ENCODE measurements at regions not wholly inside any gene's neighbourhood (a gene's known extent, or its start where the extent isn't known, plus 50 kb on each side); places are given as distances from the start of the nearest gene placed in this dataset.

DNA sequence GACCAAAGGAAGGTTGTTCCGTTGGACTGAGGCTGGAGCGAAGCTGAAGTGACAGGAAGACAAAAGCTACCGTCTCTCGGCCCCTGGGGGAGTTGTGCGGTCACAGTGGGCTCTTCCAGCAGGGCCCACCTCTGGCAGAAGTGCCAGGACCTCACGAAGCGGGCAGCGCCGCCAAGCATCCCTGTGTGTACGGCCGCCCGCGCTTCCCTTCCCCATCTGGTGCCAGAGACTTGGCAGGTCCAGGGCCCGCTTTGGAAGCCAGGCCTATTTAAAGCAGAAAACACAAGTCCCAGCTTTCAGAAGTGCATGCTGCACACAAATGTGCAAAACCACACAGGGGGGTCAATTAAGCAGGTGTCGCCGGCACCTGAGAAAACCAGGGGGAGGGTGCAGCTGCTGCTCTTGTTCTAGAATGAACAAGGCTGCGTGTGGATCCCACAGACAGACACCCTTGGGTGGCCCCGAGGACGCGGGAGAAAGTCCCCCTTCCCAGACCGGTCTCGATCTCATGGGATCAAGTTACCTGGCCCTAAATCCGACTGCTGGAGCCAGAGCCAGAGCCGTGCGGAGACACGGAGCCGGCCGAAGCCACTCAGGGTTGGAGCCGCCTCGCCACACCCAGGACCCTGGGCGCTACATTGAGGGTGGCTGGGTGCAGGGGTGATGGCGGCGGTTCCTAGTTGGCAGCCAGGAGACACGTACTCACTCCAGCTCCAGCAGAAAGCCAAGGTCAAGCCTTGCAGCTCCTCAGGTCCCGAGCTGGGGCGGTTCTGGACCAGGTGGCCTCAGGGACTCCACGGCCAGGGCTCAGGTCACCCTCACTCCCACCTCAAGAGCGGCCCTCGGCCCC, 51.8 kb upstream of the PPP2R2D start:
- Histone ChIP-seq H3K79me2 (ENCODE audit: control insufficient read depth, insufficient read depth, low read length) (no peaks in the 10 kb centered on the region), H4K20me1 (replicated peaks; ENCODE audit: control insufficient read depth, extremely low read depth, insufficient read depth, low read length) (no peaks in the 10 kb centered on the region), H3K4me3 (replicated peaks in 1 of 3; ENCODE audit: insufficient read depth in 1 of 3, low read depth in 1 of 3, low read length in 3 of 3) (no peak overlapping the region), H3K9me3 (replicated peaks; ENCODE audit: control insufficient read depth, insufficient read depth, low read length) (peaks cover 3% of the 10 kb centered on the region), H2AFZ (ENCODE audit: low read depth, low read length) (no peak overlapping the region), H3K27me3 (ENCODE audit: control insufficient read depth in 2 of 2, insufficient read depth in 2 of 2, low read length in 2 of 2) (no peaks in the 10 kb centered on the region), H3K4me1 (ENCODE audit: control insufficient read depth, extremely low read depth, insufficient read depth, low read length) (no peaks in the 10 kb centered on the region), H3K9me1 (replicated peaks; ENCODE audit: control insufficient read depth, extremely low read depth, insufficient read depth, low read length) (no peaks in the 10 kb centered on the region), H3K4me2 (ENCODE audit: insufficient read depth, low read length) (no peak overlapping the region), H3K27ac (ENCODE audit: insufficient read depth, low read depth, low read length) (no peak overlapping the region), H3K9ac (replicated peaks; ENCODE audit: extremely low read depth, insufficient read depth, low read length) (no peak overlapping the region), H3K36me3 (ENCODE audit: control insufficient read depth in 2 of 2, extremely low read depth in 1 of 2, insufficient read depth in 2 of 2, low read length in 2 of 2) (no peaks in the 10 kb centered on the region)
- no TSS peak for BruUV-seq (replicated peaks)
- DNase-seq (ENCODE audit: low read depth, low spot score) (no peak), FAIRE-seq (no peak)
- dilution Hi-C loops (cut with MboI; ENCODE audit: extremely low pct_ligation_motif_present, low sequenced_read_pairs) (no loop called here), intact Hi-C loops (cut with micrococcal nuclease) (no loop called here)
- ChIA-PET POLR2A (no interaction called here), CTCF (no interaction called here)
- TF ChIP-seq FOS (IDR thresholded peaks at IDR 0.05; ENCODE audit: borderline replicate concordance, insufficient read depth, low read length) (no peak), EZH2 (IDR thresholded peaks at IDR 0.05; ENCODE audit: borderline replicate concordance, low read depth, low read length, severe bottlenecking) (no peak), POLR2A (IDR thresholded peaks at IDR 0.05; ENCODE audit: low read depth, low read length) (no peak), MYC (IDR thresholded peaks at IDR 0.05; ENCODE audit: low read depth, low read length) (no peak), JUN (IDR thresholded peaks at IDR 0.05; ENCODE audit: borderline replicate concordance, insufficient read depth, insufficient read length, low read depth) (no peak), GATA2 (IDR thresholded peaks at IDR 0.05; ENCODE audit: insufficient read depth, insufficient read length, low read depth, low read length) (no peak), POLR2AphosphoS5 (IDR thresholded peaks at IDR 0.05; ENCODE audit: insufficient read depth, low read depth, low read length) (no peak)
- TF ChIP-seq, protein P1, sequence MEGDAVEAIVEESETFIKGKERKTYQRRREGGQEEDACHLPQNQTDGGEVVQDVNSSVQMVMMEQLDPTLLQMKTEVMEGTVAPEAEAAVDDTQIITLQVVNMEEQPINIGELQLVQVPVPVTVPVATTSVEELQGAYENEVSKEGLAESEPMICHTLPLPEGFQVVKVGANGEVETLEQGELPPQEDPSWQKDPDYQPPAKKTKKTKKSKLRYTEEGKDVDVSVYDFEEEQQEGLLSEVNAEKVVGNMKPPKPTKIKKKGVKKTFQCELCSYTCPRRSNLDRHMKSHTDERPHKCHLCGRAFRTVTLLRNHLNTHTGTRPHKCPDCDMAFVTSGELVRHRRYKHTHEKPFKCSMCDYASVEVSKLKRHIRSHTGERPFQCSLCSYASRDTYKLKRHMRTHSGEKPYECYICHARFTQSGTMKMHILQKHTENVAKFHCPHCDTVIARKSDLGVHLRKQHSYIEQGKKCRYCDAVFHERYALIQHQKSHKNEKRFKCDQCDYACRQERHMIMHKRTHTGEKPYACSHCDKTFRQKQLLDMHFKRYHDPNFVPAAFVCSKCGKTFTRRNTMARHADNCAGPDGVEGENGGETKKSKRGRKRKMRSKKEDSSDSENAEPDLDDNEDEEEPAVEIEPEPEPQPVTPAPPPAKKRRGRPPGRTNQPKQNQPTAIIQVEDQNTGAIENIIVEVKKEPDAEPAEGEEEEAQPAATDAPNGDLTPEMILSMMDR (IDR thresholded peaks at IDR 0.05; ENCODE audit: extremely low read depth in 1 of 2, insufficient read depth in 1 of 2, low read depth in 1 of 2, low read length in 2 of 2): no peak
- TF ChIP-seq, protein P2, sequence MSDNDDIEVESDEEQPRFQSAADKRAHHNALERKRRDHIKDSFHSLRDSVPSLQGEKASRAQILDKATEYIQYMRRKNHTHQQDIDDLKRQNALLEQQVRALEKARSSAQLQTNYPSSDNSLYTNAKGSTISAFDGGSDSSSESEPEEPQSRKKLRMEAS (IDR thresholded peaks at IDR 0.05; ENCODE audit: insufficient read depth, insufficient read length): no peak
